ENCODE measurements at regions not wholly inside any gene's neighbourhood (a gene's known extent, or its start where the extent isn't known, plus 50 kb on each side); places are given as distances from the start of the nearest gene placed in this dataset.

- no peak for TF ChIP-seq SP1 (IDR thresholded peaks at IDR 0.05)
- TF ChIP-seq NFRKB (IDR thresholded peaks at IDR 0.05), result no peak
- no peak for TF ChIP-seq FOXM1 (IDR thresholded peaks at IDR 0.05; ENCODE audit: borderline replicate concordance)
- no peak for TF ChIP-seq ARNT (IDR thresholded peaks at IDR 0.05)
- no peak for TF ChIP-seq ZNF384 (IDR thresholded peaks at IDR 0.05)
- TF ChIP-seq FOXA1 (IDR thresholded peaks at IDR 0.05), result no peak
- TF ChIP-seq L3MBTL2 (conservative IDR thresholded peaks at IDR 0.05), result no peak
- TF ChIP-seq SUZ12 (IDR thresholded peaks at IDR 0.05), result no peak
- TF ChIP-seq BHLHE40 (IDR thresholded peaks at IDR 0.05; ENCODE audit: borderline replicate concordance), result no peak
- TF ChIP-seq HDGF (IDR thresholded peaks at IDR 0.05; ENCODE audit: borderline replicate concordance), result no peak
- TF ChIP-seq, protein P1, sequence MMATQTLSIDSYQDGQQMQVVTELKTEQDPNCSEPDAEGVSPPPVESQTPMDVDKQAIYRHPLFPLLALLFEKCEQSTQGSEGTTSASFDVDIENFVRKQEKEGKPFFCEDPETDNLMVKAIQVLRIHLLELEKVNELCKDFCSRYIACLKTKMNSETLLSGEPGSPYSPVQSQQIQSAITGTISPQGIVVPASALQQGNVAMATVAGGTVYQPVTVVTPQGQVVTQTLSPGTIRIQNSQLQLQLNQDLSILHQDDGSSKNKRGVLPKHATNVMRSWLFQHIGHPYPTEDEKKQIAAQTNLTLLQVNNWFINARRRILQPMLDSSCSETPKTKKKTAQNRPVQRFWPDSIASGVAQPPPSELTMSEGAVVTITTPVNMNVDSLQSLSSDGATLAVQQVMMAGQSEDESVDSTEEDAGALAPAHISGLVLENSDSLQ (IDR thresholded peaks at IDR 0.05), result no peak
- no peak for TF ChIP-seq CTBP1 (IDR thresholded peaks at IDR 0.05; ENCODE audit: borderline replicate concordance)
- no peak for TF ChIP-seq ELF4 (IDR thresholded peaks at IDR 0.05)
- no peak for TF ChIP-seq FOXK2 (IDR thresholded peaks at IDR 0.05)
These were observed 1025.7 kb downstream of the GRM8 start for GRCh38 chr7:126227055-126227454.

All from HEK293T (cell line).